Psoas muscle (tissue), 7 donors: ENCODE measurements at regions not wholly inside any gene's neighbourhood (a gene's known extent, or its start where the extent isn't known, plus 50 kb on each side); places are given as distances from the start of the nearest gene placed in this dataset.

ENCODE experiments used
- ATAC-seq, 4 donors: fragments of 200-7000 bp; cut with Tn5 transposase; one replicate each; pipeline ENCODE4 v1.9.1; 2020; ENCODE audit warnings: moderate library complexity in 3 of 4, mild to moderate bottlenecking in 2 of 4
- DNase-seq, 2 donors: peaks; one replicate each; pipeline ENCODE4 v3.0.0-alpha.2; 2020
- H3K27ac ChIP-seq: fragments of 200-600 bp; one replicate; pipeline ENCODE4 v1.8.0; 2022
- H3K27me3 ChIP-seq, 3 donors: fragments of 200-600 bp in 1 of 3; one replicate each; pipeline versions ENCODE4 v1.6.1 to v1.8.0; 2013 to 2022; ENCODE audit warnings: low read length in 2 of 3, mild to moderate bottlenecking in 2 of 3, moderate library complexity in 1 of 3; ENCODE audit not compliant: insufficient read depth in 3 of 3
- H3K36me3 ChIP-seq, 2 donors: fragments of 200-600 bp in 1 of 2; one replicate each; pipeline versions ENCODE4 v1.6.1 to v1.8.0; 2013 to 2022; ENCODE audit warnings: low read depth in 1 of 2, mild to moderate bottlenecking in 1 of 2, moderate library complexity in 1 of 2; ENCODE audit not compliant: insufficient read depth in 1 of 2
- H3K4me1 ChIP-seq: fragments of 200-600 bp; one replicate; pipeline ENCODE4 v1.8.0; 2022
- H3K4me3 ChIP-seq: fragments of 200-600 bp; one replicate; pipeline ENCODE4 v1.8.0; 2022; ENCODE audit warnings: mild to moderate bottlenecking
- H3K9me3 ChIP-seq: fragments of 200-600 bp; one replicate; pipeline ENCODE4 v1.8.0; 2022
- WGBS, 3 donors: extraction: QIAGEN DNeasy Blood & Tissue Kit; methylation state at CpG; one replicate each; pipeline versions ENCODE4 v1.1.6 to v1.1.7; 2013; 5-methylcytosine and 5-hydroxymethylcytosine counted together
- intact Hi-C, 2 donors: fragments of 100-400 bp; cut with DNase I; formaldehyde crosslinking; loops; one replicate each; pipeline versions ENCODE4 v1.11.0 to v1.14.2; 2022
- TF ChIP-seq, protein P1 (sequence below): fragments of 200-600 bp; IDR thresholded peaks from one replicate; pipeline ENCODE4 v1.8.0; 2022; ENCODE audit warnings: antibody characterized with exemption
- donor health status: healthy with polysubstance abuse.
- donor health status: DM: no; HTN: no; CAD: no; lungs with moderate emphysema.
- donor health status: Bipolar disorder and iron deficiency.
- donor health status: healthy.
- donor health status: DM: yes; HTN: yes; CAD: no.
- donor health status: DM: no; HTN: no; CAD: no.
- donor health status: DM: yes; HTN: yes; CAD: no.

DNA sequence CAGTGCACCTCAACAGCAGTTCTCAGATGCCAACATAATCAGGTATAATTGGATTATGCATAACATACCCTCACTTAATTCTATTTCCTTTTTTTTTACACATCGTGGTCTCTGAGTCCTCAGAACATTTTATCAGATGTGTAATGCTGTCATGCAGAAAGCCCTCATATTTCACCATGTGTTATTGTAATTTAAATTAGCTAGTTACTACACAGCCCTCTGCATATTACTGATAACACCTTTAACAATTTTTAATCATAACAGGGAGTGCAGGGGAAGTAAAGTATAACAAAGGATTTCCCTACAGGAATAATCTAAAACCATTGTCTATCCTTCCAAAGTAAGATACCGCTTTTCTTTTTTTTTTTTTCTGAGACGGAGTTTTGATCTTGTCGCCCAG, 91.9 kb upstream of the CCDC28A start:
- H3K27ac ChIP-seq = no peak overlapping the region
- no peaks in the 10 kb centered on the region for H3K27me3 ChIP-seq
- intact Hi-C loops = no loop called here
- no peaks in the 10 kb centered on the region for H3K36me3 ChIP-seq
- no peaks in the 10 kb centered on the region for H3K9me3 ChIP-seq
- DNase-seq = no peak
- 77 to 84% (median 81%) methylated on average over 4 of the region's 4 CpGs for WGBS, 3 donors
- H3K4me1 ChIP-seq = peaks cover 2% of the 10 kb centered on the region
- H3K4me3 ChIP-seq = no peak overlapping the region
- no peak for ATAC-seq
- TF ChIP-seq, protein P1, sequence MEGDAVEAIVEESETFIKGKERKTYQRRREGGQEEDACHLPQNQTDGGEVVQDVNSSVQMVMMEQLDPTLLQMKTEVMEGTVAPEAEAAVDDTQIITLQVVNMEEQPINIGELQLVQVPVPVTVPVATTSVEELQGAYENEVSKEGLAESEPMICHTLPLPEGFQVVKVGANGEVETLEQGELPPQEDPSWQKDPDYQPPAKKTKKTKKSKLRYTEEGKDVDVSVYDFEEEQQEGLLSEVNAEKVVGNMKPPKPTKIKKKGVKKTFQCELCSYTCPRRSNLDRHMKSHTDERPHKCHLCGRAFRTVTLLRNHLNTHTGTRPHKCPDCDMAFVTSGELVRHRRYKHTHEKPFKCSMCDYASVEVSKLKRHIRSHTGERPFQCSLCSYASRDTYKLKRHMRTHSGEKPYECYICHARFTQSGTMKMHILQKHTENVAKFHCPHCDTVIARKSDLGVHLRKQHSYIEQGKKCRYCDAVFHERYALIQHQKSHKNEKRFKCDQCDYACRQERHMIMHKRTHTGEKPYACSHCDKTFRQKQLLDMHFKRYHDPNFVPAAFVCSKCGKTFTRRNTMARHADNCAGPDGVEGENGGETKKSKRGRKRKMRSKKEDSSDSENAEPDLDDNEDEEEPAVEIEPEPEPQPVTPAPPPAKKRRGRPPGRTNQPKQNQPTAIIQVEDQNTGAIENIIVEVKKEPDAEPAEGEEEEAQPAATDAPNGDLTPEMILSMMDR = no peak

- Histone ChIP-seq H3K27me3 (no peaks in the 10 kb centered on the region), H3K9me3 (no peaks in the 10 kb centered on the region), H3K4me1 (peaks cover 2% of the 10 kb centered on the region), H3K36me3 (no peaks in the 10 kb centered on the region), H3K27ac (peak overlapping the region; percentile 11), H3K4me3 (peak overlapping the region; percentile 26)
- intact Hi-C loops = no loop called here
- DNase-seq = no peak
- TF ChIP-seq, protein P1 = no peak
- peak in 1 of 4 donors; percentile 52 for ATAC-seq
- 48 to 67% (median 48%) methylated on average over 26 of the region's 26 CpGs for WGBS, 3 donors
Observed at GRCh38 chr6:138682704-138683527, 90.7 kb upstream of the CCDC28A start.

DNA sequence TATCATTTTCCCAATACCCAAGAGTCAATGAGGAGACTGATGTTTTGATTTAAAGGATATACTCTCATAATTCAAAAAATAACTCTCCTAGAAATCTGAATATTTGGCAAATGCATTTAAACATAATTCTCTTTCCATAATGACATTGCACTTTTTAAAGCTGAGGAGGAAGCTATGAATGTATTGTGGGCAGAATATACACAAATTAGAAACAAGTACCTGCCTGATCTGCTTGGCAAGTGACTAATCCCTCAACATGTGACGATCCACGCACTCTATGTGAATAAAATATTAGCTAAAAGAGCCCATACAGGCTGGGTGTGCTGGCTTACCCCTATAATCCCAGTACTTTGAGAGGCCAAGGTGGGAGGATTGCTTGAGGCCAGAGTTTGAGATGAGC, 88.3 kb upstream of the CCDC28A start:
- 93 to 95% (median 94%) methylated on average over 2 of the region's 2 CpGs for whole genome bisulfite sequencing, 3 donors

GRCh38 chr6:138685781-138686180, 87.8 kb upstream of the CCDC28A start:
- TF ChIP-seq, protein P1 = no peak
- peaks cover 2% of the 10 kb centered on the region for H3K4me1 ChIP-seq
- no peaks in the 10 kb centered on the region for H3K9me3 ChIP-seq
- DNase-seq (no peak), ATAC-seq (no peak)
- no peaks in the 10 kb centered on the region for H3K36me3 ChIP-seq
- H3K27me3 ChIP-seq = no peaks in the 10 kb centered on the region
- H3K27ac ChIP-seq = no peak overlapping the region
- intact Hi-C loops = no loop called here
- no peak overlapping the region for H3K4me3 ChIP-seq

More for the DNA sequence above, 88.3 kb upstream of the CCDC28A start:
- Histone ChIP-seq H3K27ac (no peak overlapping the region), H3K4me3 (no peak overlapping the region), H3K36me3 (no peaks in the 10 kb centered on the region), H3K4me1 (peaks cover 2% of the 10 kb centered on the region), H3K27me3 (no peaks in the 10 kb centered on the region), H3K9me3 (no peaks in the 10 kb centered on the region)
- intact Hi-C loops = no loop called here
- no peak for DNase-seq
- TF ChIP-seq, protein P1 = no peak
- ATAC-seq = no peak

DNA sequence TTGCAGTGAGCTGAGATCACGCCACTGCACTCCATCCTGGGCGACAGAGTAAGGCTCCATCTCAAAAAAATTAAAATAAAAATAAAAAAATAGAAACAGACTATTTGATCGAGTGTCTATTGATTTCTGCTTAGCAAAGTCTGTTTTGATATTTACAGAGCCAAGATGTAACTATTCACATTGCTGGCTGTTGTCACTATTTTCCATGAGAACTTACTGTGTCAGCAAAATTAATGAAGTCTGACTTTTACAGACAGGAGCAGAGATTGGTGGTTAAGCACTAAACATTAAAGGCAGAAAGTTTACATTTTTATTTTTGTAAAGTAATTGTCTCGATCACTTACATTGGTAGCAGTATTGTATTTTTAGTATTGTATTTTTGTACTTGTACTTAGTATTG, 85.0 kb upstream of the CCDC28A start:
- H3K9me3 ChIP-seq = no peaks in the 10 kb centered on the region
- intact Hi-C loops = no loop called here
- no peak overlapping the region for H3K27ac ChIP-seq
- no peaks in the 10 kb centered on the region for H3K27me3 ChIP-seq
- DNase-seq = no peak
- TF ChIP-seq, protein P1 = no peak
- no peak overlapping the region for H3K4me3 ChIP-seq
- WGBS, 3 donors = 87 to 93% (median 90%) methylated on average over 4 of the region's 4 CpGs
- ATAC-seq = no peak
- H3K4me1 ChIP-seq = no peaks in the 10 kb centered on the region
- no peaks in the 10 kb centered on the region for H3K36me3 ChIP-seq
